ENCODE measurements at regions not wholly inside any gene's neighbourhood (a gene's known extent, or its start where the extent isn't known, plus 50 kb on each side); places are given as distances from the start of the nearest gene placed in this dataset.
"Not testable (repeated sequence)": the region's sequence is repeated elsewhere in the genome, so short reads cannot be mapped to it uniquely, and the experiment has no call there.

- H3K4me1 ChIP-seq (ENCODE audit: control insufficient read depth in 1 of 2, insufficient read depth in 2 of 2, low read length in 2 of 2); H4K20me1 ChIP-seq (ENCODE audit: insufficient read depth, low read length); H3K36me3 Mint-ChIP-seq; H3K79me2 ChIP-seq (ENCODE audit: insufficient read depth, low read length); H3K27ac ChIP-seq (ENCODE audit: low read depth in 1 of 2, low read length in 2 of 2); H3K9ac ChIP-seq (ENCODE audit: insufficient read depth, low read length, poor library complexity, severe bottlenecking); H3K4me2 ChIP-seq (replicated peaks; ENCODE audit: extremely low read depth, low read length, poor library complexity, severe bottlenecking); H3K27me3 ChIP-seq (ENCODE audit: control insufficient read depth in 2 of 2, insufficient read depth in 2 of 2, low read length in 2 of 2); H3K4me1 Mint-ChIP-seq; H3K9me3 ChIP-seq (replicated peaks in 1 of 2; ENCODE audit: control insufficient read depth in 1 of 2, insufficient read depth in 1 of 2, low read length in 2 of 2); DNase-seq; H2AFZ ChIP-seq (ENCODE audit: insufficient read depth, low read depth, low read length, poor library complexity, severe bottlenecking); H3K4me3 Mint-ChIP-seq; H3K4me3 ChIP-seq (replicated peaks in 1 of 3; ENCODE audit: low read depth in 2 of 3, low read length in 3 of 3); H3K9me3 Mint-ChIP-seq; intact Hi-C loops (cut with micrococcal nuclease); H3K36me3 ChIP-seq (replicated peaks in 1 of 2; ENCODE audit: control insufficient read depth in 1 of 2, insufficient read depth in 2 of 2, low read length in 2 of 2); H3K27me3 Mint-ChIP-seq (ENCODE audit: low read depth in 3 of 3); H3K27ac Mint-ChIP-seq: not testable (repeated sequence)
- no CpG with 5 or more reads among the region's 10 CpGs for WGBS (ENCODE audit: insufficient coverage)
Observed at GRCh38 chr9:39624048-39624447, 268.6 kb downstream of the SPATA31A1 start.

- H3K27me3 Mint-ChIP-seq (ENCODE audit: low read depth in 3 of 3); H2AFZ ChIP-seq (ENCODE audit: insufficient read depth, low read depth, low read length, poor library complexity, severe bottlenecking); H3K9me3 Mint-ChIP-seq; H4K20me1 ChIP-seq (ENCODE audit: insufficient read depth, low read length); H3K4me3 Mint-ChIP-seq; H3K36me3 ChIP-seq (replicated peaks in 1 of 2; ENCODE audit: control insufficient read depth in 1 of 2, insufficient read depth in 2 of 2, low read length in 2 of 2); H3K27ac Mint-ChIP-seq; H3K79me2 ChIP-seq (ENCODE audit: insufficient read depth, low read length); H3K4me2 ChIP-seq (replicated peaks; ENCODE audit: extremely low read depth, low read length, poor library complexity, severe bottlenecking); H3K27me3 ChIP-seq (ENCODE audit: control insufficient read depth in 2 of 2, insufficient read depth in 2 of 2, low read length in 2 of 2); H3K27ac ChIP-seq (ENCODE audit: low read depth in 1 of 2, low read length in 2 of 2); H3K9ac ChIP-seq (ENCODE audit: insufficient read depth, low read length, poor library complexity, severe bottlenecking); H3K9me3 ChIP-seq (replicated peaks in 1 of 2; ENCODE audit: control insufficient read depth in 1 of 2, insufficient read depth in 1 of 2, low read length in 2 of 2); H3K4me1 Mint-ChIP-seq; H3K4me3 ChIP-seq (replicated peaks in 1 of 3; ENCODE audit: low read depth in 2 of 3, low read length in 3 of 3); H3K36me3 Mint-ChIP-seq; intact Hi-C loops (cut with micrococcal nuclease); DNase-seq; H3K4me1 ChIP-seq (ENCODE audit: control insufficient read depth in 1 of 2, insufficient read depth in 2 of 2, low read length in 2 of 2): not testable (repeated sequence)
- WGBS (ENCODE audit: insufficient coverage): no CpG with 5 or more reads among the region's 12 CpGs
Observed at GRCh38 chr9:39632071-39632470, 276.6 kb downstream of the SPATA31A1 start.

GRCh38 chr9:39649029-39649428 is 293.6 kb downstream of the SPATA31A1 start:
- H3K4me1 Mint-ChIP-seq; H3K79me2 ChIP-seq (ENCODE audit: insufficient read depth, low read length); H3K36me3 ChIP-seq (replicated peaks in 1 of 2; ENCODE audit: control insufficient read depth in 1 of 2, insufficient read depth in 2 of 2, low read length in 2 of 2); H3K4me1 ChIP-seq (ENCODE audit: control insufficient read depth in 1 of 2, insufficient read depth in 2 of 2, low read length in 2 of 2); H3K4me2 ChIP-seq (replicated peaks; ENCODE audit: extremely low read depth, low read length, poor library complexity, severe bottlenecking); H3K27ac Mint-ChIP-seq; H3K4me3 ChIP-seq (replicated peaks in 1 of 3; ENCODE audit: low read depth in 2 of 3, low read length in 3 of 3); H2AFZ ChIP-seq (ENCODE audit: insufficient read depth, low read depth, low read length, poor library complexity, severe bottlenecking); H3K27me3 ChIP-seq (ENCODE audit: control insufficient read depth in 2 of 2, insufficient read depth in 2 of 2, low read length in 2 of 2); H3K9me3 Mint-ChIP-seq; H3K27me3 Mint-ChIP-seq (ENCODE audit: low read depth in 3 of 3); H4K20me1 ChIP-seq (ENCODE audit: insufficient read depth, low read length); H3K4me3 Mint-ChIP-seq; DNase-seq; H3K9me3 ChIP-seq (replicated peaks in 1 of 2; ENCODE audit: control insufficient read depth in 1 of 2, insufficient read depth in 1 of 2, low read length in 2 of 2); H3K27ac ChIP-seq (ENCODE audit: low read depth in 1 of 2, low read length in 2 of 2); intact Hi-C loops (cut with micrococcal nuclease); H3K9ac ChIP-seq (ENCODE audit: insufficient read depth, low read length, poor library complexity, severe bottlenecking); H3K36me3 Mint-ChIP-seq: not testable (repeated sequence)

GRCh38 chr9:39656960-39657603 is 301.6 kb downstream of the SPATA31A1 start:
- H3K4me3 ChIP-seq (replicated peaks in 1 of 3; ENCODE audit: low read depth in 2 of 3, low read length in 3 of 3); H3K27ac ChIP-seq (ENCODE audit: low read depth in 1 of 2, low read length in 2 of 2); H3K79me2 ChIP-seq (ENCODE audit: insufficient read depth, low read length); H3K4me2 ChIP-seq (replicated peaks; ENCODE audit: extremely low read depth, low read length, poor library complexity, severe bottlenecking); H3K27ac Mint-ChIP-seq; H3K36me3 ChIP-seq (replicated peaks in 1 of 2; ENCODE audit: control insufficient read depth in 1 of 2, insufficient read depth in 2 of 2, low read length in 2 of 2); H3K4me3 Mint-ChIP-seq; H3K4me1 Mint-ChIP-seq; H3K9ac ChIP-seq (ENCODE audit: insufficient read depth, low read length, poor library complexity, severe bottlenecking); H2AFZ ChIP-seq (ENCODE audit: insufficient read depth, low read depth, low read length, poor library complexity, severe bottlenecking); intact Hi-C loops (cut with micrococcal nuclease); H3K27me3 Mint-ChIP-seq (ENCODE audit: low read depth in 3 of 3); H3K4me1 ChIP-seq (ENCODE audit: control insufficient read depth in 1 of 2, insufficient read depth in 2 of 2, low read length in 2 of 2); DNase-seq; H3K9me3 ChIP-seq (replicated peaks in 1 of 2; ENCODE audit: control insufficient read depth in 1 of 2, insufficient read depth in 1 of 2, low read length in 2 of 2); H3K27me3 ChIP-seq (ENCODE audit: control insufficient read depth in 2 of 2, insufficient read depth in 2 of 2, low read length in 2 of 2); H3K9me3 Mint-ChIP-seq; H3K36me3 Mint-ChIP-seq; H4K20me1 ChIP-seq (ENCODE audit: insufficient read depth, low read length): not testable (repeated sequence)
- WGBS (ENCODE audit: insufficient coverage): no CpG with 5 or more reads among the region's 4 CpGs

Data from CD14-positive monocyte (primary cell).